HCT116 (cell line): ENCODE measurements at regions not wholly inside any gene's neighbourhood (a gene's known extent, or its start where the extent isn't known, plus 50 kb on each side); places are given as distances from the start of the nearest gene placed in this dataset.
"Not testable (repeated sequence)": the region's sequence is repeated elsewhere in the genome, so short reads cannot be mapped to it uniquely, and the experiment has no call there.

Source experiments
- ATAC-seq: fragments of 200-7000 bp; cut with Tn5 transposase; 2 replicates; pipeline ENCODE4 v1.9.1; 2020; ENCODE audit warnings: mild to moderate bottlenecking, moderate library complexity
- BruUV-seq: library from RNA; stranded (reverse); fragments of 400-500 nt; replicated peaks from 2 replicates; lab custom pipeline; 2021; lab: Mats Ljungman, UMichigan
- CTCF ChIA-PET: fragments of 300-600 bp; sonication (Branson Sonifier 250); formaldehyde crosslinking; loops from one replicate; lab custom pipeline; 2021; ENCODE audit warnings: antibody characterized with exemption; lab: Charles Lee
- POLR2A ChIA-PET: fragments of 300-600, 350-600 bp; sonication (Branson Sonifier 250); formaldehyde crosslinking; loops from one replicate; lab custom pipeline; 2021; ENCODE audit warnings: antibody characterized with exemption; lab: Charles Lee
- RAD21 ChIA-PET, 2 experiments: fragments of 300-600 bp; sonication (Branson Sonifier 250); formaldehyde crosslinking; loops; one replicate each; lab custom pipeline; 2023; ENCODE audit warnings: low total read pairs in 2 of 2; ENCODE audit not compliant: uncharacterized antibody in 2 of 2, unreplicated experiment in 2 of 2, low non-redundant PET in 1 of 2; lab: Charles Lee
- DNase-seq: peaks from one replicate; pipeline ENCODE4 v3.0.0-alpha.2; 2010; ENCODE audit warnings: low read depth, low spot score
- H2AFZ ChIP-seq: fragments of 200-600 bp; shearing (Covaris generic), sonication (generic); 2 replicates; pipeline ENCODE4 v1.6.1; 2017; ENCODE audit warnings: low read depth, mixed run types, mixed read lengths, antibody characterized with exemption, low read length; ENCODE audit not compliant: poor library complexity, severe bottlenecking
- H3K27ac ChIP-seq: 2 replicates; pipeline ENCODE4 v1.5.1; 2012; ENCODE audit warnings: low read depth, low read length
- H3K27me3 ChIP-seq: fragments of 200-600 bp; sonication (generic); 2 replicates; pipeline ENCODE4 v1.6.1; 2016; ENCODE audit warnings: mixed run types, low read length, mixed read lengths; ENCODE audit not compliant: insufficient read depth
- H3K36me3 ChIP-seq, 2 experiments: fragments of 200-500 bp in 1 of 2; fragments of 200-600 bp in 1 of 2; sonication (Bioruptor generic) in 1 of 2; sonication (generic) in 1 of 2; 2 replicates each; pipeline versions ENCODE4 v1.5.1 to v1.6.1; 2014 to 2016; ENCODE audit warnings: low read length in 2 of 2, inconsistent platforms in 1 of 2, mixed read lengths in 1 of 2, mixed run types in 1 of 2; ENCODE audit not compliant: insufficient read depth in 2 of 2, control insufficient read depth in 1 of 2
- H3K4me1 ChIP-seq, 2 experiments: fragments of 200-600 bp in 1 of 2; sonication (generic) in 1 of 2; 2 replicates each; pipeline versions ENCODE4 v1.5.1 to v1.6.1; 2012 to 2017; ENCODE audit warnings: low read length in 2 of 2, inconsistent platforms in 1 of 2, mild to moderate bottlenecking in 1 of 2, mixed read lengths in 1 of 2, mixed run types in 1 of 2, moderate library complexity in 1 of 2; ENCODE audit not compliant: insufficient read depth in 2 of 2, control insufficient read depth in 1 of 2
- H3K4me2 ChIP-seq: fragments of 200-600 bp; sonication (generic); 2 replicates; pipeline ENCODE4 v1.6.1; 2017; ENCODE audit warnings: mixed run types, low read length, mixed read lengths
- H3K4me3 ChIP-seq, 2 experiments: fragments of 200-600 bp in 1 of 2; sonication (generic) in 1 of 2; replicated peaks in 1 of 2; 2 replicates each; pipeline ENCODE4 v1.5.1; 2011 to 2016; ENCODE audit warnings: low read length in 2 of 2, control low read depth in 1 of 2, low read depth in 1 of 2, mild to moderate bottlenecking in 1 of 2, mixed read lengths in 1 of 2, mixed run types in 1 of 2
- H3K79me2 ChIP-seq: fragments of 200-600 bp; sonication (generic); 2 replicates; pipeline ENCODE4 v1.6.1; 2017; ENCODE audit warnings: mild to moderate bottlenecking, mixed run types, low read length, moderate library complexity, mixed read lengths; ENCODE audit not compliant: insufficient read depth
- H3K9ac ChIP-seq: fragments of 200-600 bp; sonication (generic); 2 replicates; pipeline ENCODE4 v1.6.1; 2016; ENCODE audit warnings: low read length, mixed read lengths
- H3K9me2 ChIP-seq: fragments of 200-600 bp; sonication (generic), shearing (Covaris generic); 2 replicates; pipeline ENCODE4 v1.6.1; 2017; ENCODE audit warnings: mixed run types, mild to moderate bottlenecking, moderate library complexity; ENCODE audit not compliant: insufficient read depth
- H3K9me3 ChIP-seq, 2 experiments: fragments of 200-500 bp in 1 of 2; fragments of 200-600 bp in 1 of 2; sonication (Bioruptor generic) in 1 of 2; sonication (generic) in 1 of 2; 2 replicates each; pipeline ENCODE4 v1.6.1; 2014 to 2017; ENCODE audit warnings: low read length in 2 of 2, mixed read lengths in 2 of 2, inconsistent platforms in 1 of 2, low read depth in 1 of 2, mild to moderate bottlenecking in 1 of 2, mixed run types in 1 of 2, moderate library complexity in 1 of 2; ENCODE audit not compliant: control insufficient read depth in 1 of 2, insufficient read depth in 1 of 2
- H4K20me1 ChIP-seq: fragments of 200-600 bp; sonication (generic), shearing (Covaris generic); 2 replicates; pipeline ENCODE4 v1.6.1; 2017; ENCODE audit warnings: mixed run types, mild to moderate bottlenecking, moderate library complexity; ENCODE audit not compliant: insufficient read depth
- CEBPB ChIP-seq: IDR thresholded peaks from 2 replicates; pipeline ENCODE4 v1.6.1; 2012; ENCODE audit warnings: low read depth
- CTCF ChIP-seq, 3 experiments: fragments of 200-600 bp in 1 of 3; sonication (generic) in 1 of 3; IDR thresholded peaks in 2 of 3; conservative IDR thresholded peaks in 1 of 3; 2 replicates each; pipeline ENCODE4 v1.5.1; 2012 to 2017; ENCODE audit warnings: low read depth in 2 of 3, low read length in 2 of 3, antibody characterized with exemption in 1 of 3, borderline replicate concordance in 1 of 3, control low read depth in 1 of 3, mild to moderate bottlenecking in 1 of 3, mixed read lengths in 1 of 3, mixed run types in 1 of 3, moderate library complexity in 1 of 3; ENCODE audit not compliant: insufficient read depth in 1 of 3
- ELF1 ChIP-seq: IDR thresholded peaks from 2 replicates; pipeline ENCODE4 v1.6.1; 2012; ENCODE audit warnings: low read depth, borderline replicate concordance
- EZH2phosphoT487 ChIP-seq: fragments of 200-600 bp; IDR thresholded peaks from 2 replicates; pipeline ENCODE4 v1.6.1; 2018; ENCODE audit warnings: antibody characterized with exemption, borderline replicate concordance
- FOSL1 ChIP-seq: IDR thresholded peaks from 2 replicates; pipeline ENCODE4 v1.6.1; 2012; ENCODE audit warnings: low read depth
- JUND ChIP-seq: IDR thresholded peaks from 2 replicates; pipeline ENCODE4 v1.6.1; 2012
- POLR2AphosphoS5 ChIP-seq: IDR thresholded peaks from 2 replicates; pipeline ENCODE4 v1.6.1; 2011; ENCODE audit warnings: mild to moderate bottlenecking, low read depth, low read length, moderate library complexity
- RAD21 ChIP-seq: IDR thresholded peaks from 2 replicates; pipeline ENCODE4 v1.6.1; 2012; ENCODE audit warnings: low read depth, mild to moderate bottlenecking
- SRF ChIP-seq: IDR thresholded peaks from 2 replicates; pipeline ENCODE4 v1.6.1; 2012; ENCODE audit warnings: low read depth
- TCF7L2 ChIP-seq: IDR thresholded peaks from 2 replicates; pipeline ENCODE4 v1.7.0; 2011; ENCODE audit warnings: borderline replicate concordance, inconsistent platforms; ENCODE audit not compliant: insufficient read depth, insufficient read length; ENCODE audit errors: extremely low read depth
- YY1 ChIP-seq: IDR thresholded peaks from 2 replicates; pipeline ENCODE4 v1.6.1; 2011; ENCODE audit warnings: low read length, low read depth, moderate library complexity, mild to moderate bottlenecking; ENCODE audit not compliant: insufficient replicate concordance; ENCODE audit errors: extremely low read depth
- ZFX ChIP-seq: fragments of 450-650 bp; IDR thresholded peaks from 2 replicates; pipeline ENCODE4 v1.6.1; 2017
- intact Hi-C: fragments of 100-400 bp; cut with micrococcal nuclease; formaldehyde crosslinking; loops from 2 replicates; pipeline ENCODE4 v1.10.0; 2022
- TF ChIP-seq, protein P1 (sequence below): IDR thresholded peaks from 2 replicates; pipeline ENCODE4 v1.6.1; 2011; ENCODE audit warnings: mild to moderate bottlenecking, low read length, moderate library complexity; ENCODE audit not compliant: insufficient replicate concordance; ENCODE audit errors: extremely low read depth
- TF ChIP-seq, protein P2 (sequence below): IDR thresholded peaks from 2 replicates; pipeline ENCODE4 v1.6.1; 2012

GRCh38 chr14:105989566-105990302 is 463.4 kb downstream of the TMEM121 start:
- no peaks in the 10 kb centered on the region for H3K4me1 ChIP-seq
- no peaks in the 10 kb centered on the region for H3K27me3 ChIP-seq
- no peak overlapping the region for H2AFZ ChIP-seq
- no peaks in the 10 kb centered on the region for H4K20me1 ChIP-seq
- H3K9ac ChIP-seq = no peak overlapping the region
- BruUV-seq = no TSS peak
- H3K27ac ChIP-seq = no peak overlapping the region
- CTCF ChIA-PET = no interaction called here
- TF ChIP-seq JUND (no peak), TCF7L2 (no peak), POLR2AphosphoS5 (no peak), YY1 (no peak), ELF1 (no peak), FOSL1 (no peak), EZH2phosphoT487 (no peak), SRF (no peak), CTCF (IDR thresholded peaks at IDR 0.05 in 2 of 3, conservative IDR thresholded peaks at IDR 0.05 in 1 of 3; ENCODE audit: borderline replicate concordance in 1 of 3, insufficient read depth in 1 of 3, low read depth in 2 of 3, low read length in 2 of 3) (no peak), ZFX (no peak), RAD21 (no peak), CEBPB (no peak)
- TF ChIP-seq, protein P1, sequence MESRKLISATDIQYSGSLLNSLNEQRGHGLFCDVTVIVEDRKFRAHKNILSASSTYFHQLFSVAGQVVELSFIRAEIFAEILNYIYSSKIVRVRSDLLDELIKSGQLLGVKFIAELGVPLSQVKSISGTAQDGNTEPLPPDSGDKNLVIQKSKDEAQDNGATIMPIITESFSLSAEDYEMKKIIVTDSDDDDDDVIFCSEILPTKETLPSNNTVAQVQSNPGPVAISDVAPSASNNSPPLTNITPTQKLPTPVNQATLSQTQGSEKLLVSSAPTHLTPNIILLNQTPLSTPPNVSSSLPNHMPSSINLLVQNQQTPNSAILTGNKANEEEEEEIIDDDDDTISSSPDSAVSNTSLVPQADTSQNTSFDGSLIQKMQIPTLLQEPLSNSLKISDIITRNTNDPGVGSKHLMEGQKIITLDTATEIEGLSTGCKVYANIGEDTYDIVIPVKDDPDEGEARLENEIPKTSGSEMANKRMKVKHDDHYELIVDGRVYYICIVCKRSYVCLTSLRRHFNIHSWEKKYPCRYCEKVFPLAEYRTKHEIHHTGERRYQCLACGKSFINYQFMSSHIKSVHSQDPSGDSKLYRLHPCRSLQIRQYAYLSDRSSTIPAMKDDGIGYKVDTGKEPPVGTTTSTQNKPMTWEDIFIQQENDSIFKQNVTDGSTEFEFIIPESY = no peak
- TF ChIP-seq, protein P2, sequence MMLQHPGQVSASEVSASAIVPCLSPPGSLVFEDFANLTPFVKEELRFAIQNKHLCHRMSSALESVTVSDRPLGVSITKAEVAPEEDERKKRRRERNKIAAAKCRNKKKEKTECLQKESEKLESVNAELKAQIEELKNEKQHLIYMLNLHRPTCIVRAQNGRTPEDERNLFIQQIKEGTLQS = no peak
- H3K9me3 ChIP-seq = no peaks in the 10 kb centered on the region
- no peaks in the 10 kb centered on the region for H3K79me2 ChIP-seq
- H3K9me2 ChIP-seq = no peaks in the 10 kb centered on the region
- H3K4me3 ChIP-seq = no peak overlapping the region
- no peaks in the 10 kb centered on the region for H3K36me3 ChIP-seq
- RAD21 ChIA-PET = no interaction called here
- no peak overlapping the region for H3K4me2 ChIP-seq
- intact Hi-C loops = no loop called here
- DNase-seq = no peak
- POLR2A ChIA-PET = no interaction called here
- ATAC-seq = no peak

DNA sequence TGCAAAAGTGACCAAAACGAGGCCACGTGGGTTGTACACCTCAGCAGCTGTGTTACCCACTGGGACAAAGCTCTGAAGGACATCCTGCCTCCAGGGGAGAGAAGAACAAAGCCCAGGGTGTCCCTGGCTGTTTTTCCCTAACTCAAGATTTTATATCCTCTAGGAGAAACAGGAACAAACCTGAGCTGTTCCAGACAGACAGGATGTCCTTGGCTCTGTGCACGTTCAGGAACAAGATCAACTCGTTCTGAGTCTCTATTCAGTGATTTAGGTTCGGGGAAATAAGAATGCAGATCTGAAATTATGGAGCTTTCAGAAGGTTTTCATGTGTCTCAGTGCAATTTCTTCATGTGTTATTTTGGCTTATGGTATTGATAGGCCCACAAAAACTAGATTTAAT is 465.3 kb downstream of the TMEM121 start:
- CTCF ChIA-PET, intact Hi-C loops, H2AFZ ChIP-seq, H3K4me1 ChIP-seq, BruUV-seq, H3K4me2 ChIP-seq, RAD21 ChIA-PET, H3K27me3 ChIP-seq, ATAC-seq, H4K20me1 ChIP-seq, H3K9me2 ChIP-seq, H3K27ac ChIP-seq, H3K9ac ChIP-seq, DNase-seq, H3K4me3 ChIP-seq, POLR2A ChIA-PET, H3K9me3 ChIP-seq, H3K36me3 ChIP-seq, H3K79me2 ChIP-seq: not testable (repeated sequence)
